H1 (cell line): ENCODE measurements at regions not wholly inside any gene's neighbourhood (a gene's known extent, or its start where the extent isn't known, plus 50 kb on each side); places are given as distances from the start of the nearest gene placed in this dataset.

ENCODE experiments used
- GTF2F1 ChIP-seq: IDR thresholded peaks from 2 replicates; pipeline ENCODE4 v1.6.1; 2012; ENCODE audit warnings: low read depth, low read length, improper control_type of control experiment, borderline replicate concordance
- SP4 ChIP-seq: IDR thresholded peaks from 2 replicates; pipeline ENCODE4 v1.6.1; 2012; ENCODE audit warnings: low read length, inconsistent platforms
- TCF12 ChIP-seq: IDR thresholded peaks from 2 replicates; pipeline ENCODE4 v1.6.1; 2011; ENCODE audit warnings: low read depth, mild to moderate bottlenecking, low read length

GRCh38 chr17:53106886-53107285 lies 715.8 kb upstream of the KIF2B start (continued):
- TF ChIP-seq GTF2F1 (no peak), SP4 (no peak), TCF12 (no peak)
